ENCODE measurements at regions not wholly inside any gene's neighbourhood (a gene's known extent, or its start where the extent isn't known, plus 50 kb on each side); places are given as distances from the start of the nearest gene placed in this dataset.

- DNase-seq (ENCODE audit: low read depth), result peak; percentile 24
- H3K4me3 ChIP-seq (ENCODE audit: low read depth, low read length), result no peak overlapping the region
- TF ChIP-seq CTCF (IDR thresholded peaks at IDR 0.05; ENCODE audit: insufficient read depth, low read depth, low read length, missing control alignments), result no peak
These were observed 108.2 kb downstream of the NBPF12 start for GRCh38 chr1:147046189-147046862.

All from GM12865 (cell line).